ENCODE measurements at regions not wholly inside any gene's neighbourhood (a gene's known extent, or its start where the extent isn't known, plus 50 kb on each side); places are given as distances from the start of the nearest gene placed in this dataset.

DNA sequence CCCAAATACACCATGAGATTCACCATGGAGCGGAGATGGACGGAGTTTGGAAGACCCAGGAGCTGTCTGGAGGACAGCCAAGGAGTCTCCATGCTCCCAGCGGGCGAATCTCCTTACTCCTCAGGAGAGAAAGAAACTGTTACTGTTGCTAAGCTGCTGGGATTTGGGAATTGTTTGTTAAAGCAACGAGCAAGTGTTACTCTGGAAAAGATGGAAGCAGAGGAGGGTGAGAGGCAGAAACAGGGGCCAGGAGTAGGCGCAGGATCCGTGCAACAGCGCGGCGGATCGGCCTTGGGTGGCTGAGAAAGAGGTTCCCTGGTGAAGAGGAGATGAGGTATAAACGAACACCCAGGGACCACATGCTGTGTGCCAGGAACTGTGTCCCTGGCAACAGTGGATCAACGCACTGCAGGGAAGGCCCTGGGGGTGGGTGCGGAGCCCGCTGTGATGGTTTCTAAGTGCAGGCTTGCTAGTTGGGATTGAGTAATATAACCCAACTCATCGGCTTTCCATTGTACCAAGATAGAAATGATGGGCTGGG is 1436.4 kb downstream of the BRD1 start:
- no peaks in the 10 kb centered on the region for H4K20me1 ChIP-seq (ENCODE audit: control insufficient read depth, insufficient read depth, low read depth, low read length)
- no peaks in the 10 kb centered on the region for H3K79me2 ChIP-seq (ENCODE audit: control insufficient read depth, low read length)
- H3K27ac ChIP-seq (ENCODE audit: low read depth, low read length) = no peak overlapping the region
- H3K4me2 ChIP-seq (ENCODE audit: low read length) = no peak overlapping the region
- H3K4me1 ChIP-seq (ENCODE audit: control insufficient read depth, low read length) = no peaks in the 10 kb centered on the region
- H3K4me3 ChIP-seq (ENCODE audit: low read length) = no peak overlapping the region
- H3F3A ChIP-seq (ENCODE audit: control insufficient read depth, insufficient read depth) = no peaks in the 10 kb centered on the region
- H3K36me3 ChIP-seq (ENCODE audit: control insufficient read depth, low read length) = no peaks in the 10 kb centered on the region
- no peaks in the 10 kb centered on the region for H3K27me3 ChIP-seq (ENCODE audit: control insufficient read depth, low read length)
- H3K9me3 ChIP-seq (ENCODE audit: control insufficient read depth, insufficient read depth, low read length) = no peaks in the 10 kb centered on the region
- H3K9me2 ChIP-seq (replicated peaks; ENCODE audit: control insufficient read depth, low read length) = no peaks in the 10 kb centered on the region
- TF ChIP-seq, protein P1, sequence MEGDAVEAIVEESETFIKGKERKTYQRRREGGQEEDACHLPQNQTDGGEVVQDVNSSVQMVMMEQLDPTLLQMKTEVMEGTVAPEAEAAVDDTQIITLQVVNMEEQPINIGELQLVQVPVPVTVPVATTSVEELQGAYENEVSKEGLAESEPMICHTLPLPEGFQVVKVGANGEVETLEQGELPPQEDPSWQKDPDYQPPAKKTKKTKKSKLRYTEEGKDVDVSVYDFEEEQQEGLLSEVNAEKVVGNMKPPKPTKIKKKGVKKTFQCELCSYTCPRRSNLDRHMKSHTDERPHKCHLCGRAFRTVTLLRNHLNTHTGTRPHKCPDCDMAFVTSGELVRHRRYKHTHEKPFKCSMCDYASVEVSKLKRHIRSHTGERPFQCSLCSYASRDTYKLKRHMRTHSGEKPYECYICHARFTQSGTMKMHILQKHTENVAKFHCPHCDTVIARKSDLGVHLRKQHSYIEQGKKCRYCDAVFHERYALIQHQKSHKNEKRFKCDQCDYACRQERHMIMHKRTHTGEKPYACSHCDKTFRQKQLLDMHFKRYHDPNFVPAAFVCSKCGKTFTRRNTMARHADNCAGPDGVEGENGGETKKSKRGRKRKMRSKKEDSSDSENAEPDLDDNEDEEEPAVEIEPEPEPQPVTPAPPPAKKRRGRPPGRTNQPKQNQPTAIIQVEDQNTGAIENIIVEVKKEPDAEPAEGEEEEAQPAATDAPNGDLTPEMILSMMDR (IDR thresholded peaks at IDR 0.05; ENCODE audit: low read depth, low read length, poor library complexity, severe bottlenecking) = no peak
- no peak for TF ChIP-seq EZH2phosphoT487 (IDR thresholded peaks at IDR 0.05; ENCODE audit: borderline replicate concordance, low read length)

DNA sequence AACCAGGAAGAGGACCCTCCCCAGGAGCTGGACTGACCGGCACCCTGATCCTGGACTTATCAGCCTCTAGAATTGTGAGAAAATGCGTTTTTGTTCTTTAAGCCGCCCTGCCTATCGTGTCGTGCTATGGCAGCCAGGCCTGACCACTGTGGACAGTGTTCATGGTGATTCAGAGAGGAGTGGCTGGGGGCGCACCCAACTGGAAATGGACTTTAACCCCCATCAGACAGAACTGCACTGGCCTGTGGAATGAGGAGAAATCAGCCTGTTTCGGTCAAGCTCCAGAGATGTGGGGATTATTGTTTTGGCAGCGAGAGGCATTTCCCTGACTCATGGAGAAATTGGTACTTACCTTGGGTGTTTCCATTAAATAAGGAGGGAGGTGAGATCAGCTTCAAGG is 1437.8 kb downstream of the BRD1 start:
- H3K36me3 ChIP-seq (ENCODE audit: control insufficient read depth, low read length) = no peaks in the 10 kb centered on the region
- H3K4me3 ChIP-seq (ENCODE audit: low read length) = no peak overlapping the region
- TF ChIP-seq, protein P1 (IDR thresholded peaks at IDR 0.05; ENCODE audit: low read depth, low read length, poor library complexity, severe bottlenecking) = no peak
- no peaks in the 10 kb centered on the region for H3K4me1 ChIP-seq (ENCODE audit: control insufficient read depth, low read length)
- H3K27me3 ChIP-seq (ENCODE audit: control insufficient read depth, low read length) = no peaks in the 10 kb centered on the region
- no peaks in the 10 kb centered on the region for H3F3A ChIP-seq (ENCODE audit: control insufficient read depth, insufficient read depth)
- no peak overlapping the region for H3K27ac ChIP-seq (ENCODE audit: low read depth, low read length)
- no peak overlapping the region for H3K4me2 ChIP-seq (ENCODE audit: low read length)
- no peaks in the 10 kb centered on the region for H4K20me1 ChIP-seq (ENCODE audit: control insufficient read depth, insufficient read depth, low read depth, low read length)
- H3K79me2 ChIP-seq (ENCODE audit: control insufficient read depth, low read length) = no peaks in the 10 kb centered on the region
- H3K9me2 ChIP-seq (replicated peaks; ENCODE audit: control insufficient read depth, low read length) = no peaks in the 10 kb centered on the region
- peaks cover 5% of the 10 kb centered on the region; the same call in 1 of the 2 replicates for H3K9me3 ChIP-seq (ENCODE audit: control insufficient read depth, insufficient read depth, low read length)

DNA sequence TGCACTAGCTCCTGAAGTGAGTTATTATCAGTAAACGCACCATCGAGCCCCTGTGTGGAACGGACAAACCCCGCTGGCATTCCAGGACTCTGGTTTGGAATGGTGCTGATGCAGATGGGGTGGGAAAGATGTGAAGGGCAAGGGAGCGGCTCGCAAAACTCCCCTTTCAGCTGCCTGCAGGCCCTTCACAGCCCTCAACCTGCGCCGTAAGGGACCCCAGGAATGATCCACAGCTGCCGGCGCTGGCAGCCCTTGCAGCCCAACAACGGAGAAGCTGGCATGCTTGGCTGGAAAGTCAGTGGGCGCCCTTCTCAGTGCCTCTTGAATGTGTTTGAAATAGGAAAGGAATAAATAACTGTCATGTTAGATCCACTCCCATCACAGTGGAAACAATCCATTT is 1445.5 kb downstream of the BRD1 start:
- Histone ChIP-seq H3K4me2 (ENCODE audit: low read length) (no peak overlapping the region), H3K27ac (ENCODE audit: low read depth, low read length) (no peak overlapping the region), H3K9me3 (ENCODE audit: control insufficient read depth, insufficient read depth, low read length) (peaks cover 11% of the 10 kb centered on the region), H3K79me2 (ENCODE audit: control insufficient read depth, low read length) (no peaks in the 10 kb centered on the region), H4K20me1 (ENCODE audit: control insufficient read depth, insufficient read depth, low read depth, low read length) (no peaks in the 10 kb centered on the region), H3K4me3 (ENCODE audit: low read length) (no peak overlapping the region), H3F3A (ENCODE audit: control insufficient read depth, insufficient read depth) (no peaks in the 10 kb centered on the region), H3K36me3 (ENCODE audit: control insufficient read depth, low read length) (no peaks in the 10 kb centered on the region), H3K4me1 (ENCODE audit: control insufficient read depth, low read length) (no peaks in the 10 kb centered on the region), H3K9me2 (replicated peaks; ENCODE audit: control insufficient read depth, low read length) (no peaks in the 10 kb centered on the region), H3K27me3 (ENCODE audit: control insufficient read depth, low read length) (no peaks in the 10 kb centered on the region)
- TF ChIP-seq EZH2phosphoT487 (IDR thresholded peaks at IDR 0.05; ENCODE audit: borderline replicate concordance, low read length) = no peak
- TF ChIP-seq, protein P1 (IDR thresholded peaks at IDR 0.05; ENCODE audit: low read depth, low read length, poor library complexity, severe bottlenecking) = no peak
